Stimulated activated CD8-positive, alpha-beta memory T cell treated with anti-CD3 and anti-CD28 coated beads, Interleukin-7, amount 100 ng/mL, for 4 hours (primary cell): ENCODE measurements at regions not wholly inside any gene's neighbourhood (a gene's known extent, or its start where the extent isn't known, plus 50 kb on each side); places are given as distances from the start of the nearest gene placed in this dataset.
"Not testable (repeated sequence)": the region's sequence is repeated elsewhere in the genome, so short reads cannot be mapped to it uniquely, and the experiment has no call there.

Experiments used
- DNase-seq, 2 donors: peaks; one replicate each; pipeline ENCODE4 v3.0.0-alpha.2; 2020; ENCODE audit warnings: low read depth in 2 of 2

GRCh38 chr9:3773362-3774060 lies 247.7 kb upstream of the RFX3 start:
- no peak for DNase-seq

GRCh38 chr9:3769646-3770045 lies 243.8 kb upstream of the RFX3 start:
- no peak for DNase-seq

- no peak for DNase-seq
Measured at GRCh38 chr9:3768712-3769457, 243.1 kb upstream of the RFX3 start.

DNA sequence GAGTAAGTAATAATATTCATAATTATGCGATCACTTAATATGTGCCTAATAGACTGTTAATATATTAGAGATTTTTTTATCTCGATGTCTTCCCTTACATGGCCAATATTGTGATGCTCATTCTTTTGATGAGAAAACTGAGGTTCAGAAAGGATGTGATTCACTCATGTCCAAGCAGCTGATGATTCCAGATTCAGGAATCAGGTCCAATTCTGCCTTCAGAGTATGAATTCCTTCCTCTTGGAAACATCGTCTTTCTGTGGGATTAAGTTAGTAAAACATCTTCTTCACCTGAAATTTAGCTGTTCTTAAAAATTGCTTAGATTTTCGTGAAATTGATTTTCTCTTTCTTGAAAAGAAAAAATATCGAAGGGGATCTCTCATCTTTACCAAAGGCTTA lies 242.5 kb upstream of the RFX3 start:
- DNase-seq, result no peak

DNA sequence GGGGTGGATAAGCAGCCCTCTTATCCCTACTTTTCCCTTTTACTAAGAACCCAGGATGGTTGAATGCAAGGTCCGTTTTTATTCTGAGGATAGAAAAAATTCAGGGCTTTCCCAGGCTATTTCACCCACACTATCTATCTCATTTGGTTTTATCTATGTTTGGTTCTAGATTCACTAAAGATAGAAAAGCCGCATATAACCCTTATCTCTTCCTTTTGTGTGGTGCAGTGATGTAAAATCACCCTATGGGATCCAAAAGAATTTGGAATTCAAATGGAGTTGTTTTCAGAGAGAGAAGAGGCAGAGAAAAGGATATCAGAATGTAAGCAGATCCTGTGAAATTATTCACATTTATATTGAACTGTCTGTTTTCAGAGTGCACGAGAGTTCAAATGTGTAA lies 236.3 kb upstream of the RFX3 start:
- DNase-seq, result no peak

GRCh38 chr9:3760031-3760430 lies 234.2 kb upstream of the RFX3 start:
- DNase-seq, result no peak

GRCh38 chr9:3758816-3759576 lies 233.2 kb upstream of the RFX3 start:
- no peak for DNase-seq

- no peak for DNase-seq
Measured at GRCh38 chr9:3756071-3756470, 230.3 kb upstream of the RFX3 start.

DNA sequence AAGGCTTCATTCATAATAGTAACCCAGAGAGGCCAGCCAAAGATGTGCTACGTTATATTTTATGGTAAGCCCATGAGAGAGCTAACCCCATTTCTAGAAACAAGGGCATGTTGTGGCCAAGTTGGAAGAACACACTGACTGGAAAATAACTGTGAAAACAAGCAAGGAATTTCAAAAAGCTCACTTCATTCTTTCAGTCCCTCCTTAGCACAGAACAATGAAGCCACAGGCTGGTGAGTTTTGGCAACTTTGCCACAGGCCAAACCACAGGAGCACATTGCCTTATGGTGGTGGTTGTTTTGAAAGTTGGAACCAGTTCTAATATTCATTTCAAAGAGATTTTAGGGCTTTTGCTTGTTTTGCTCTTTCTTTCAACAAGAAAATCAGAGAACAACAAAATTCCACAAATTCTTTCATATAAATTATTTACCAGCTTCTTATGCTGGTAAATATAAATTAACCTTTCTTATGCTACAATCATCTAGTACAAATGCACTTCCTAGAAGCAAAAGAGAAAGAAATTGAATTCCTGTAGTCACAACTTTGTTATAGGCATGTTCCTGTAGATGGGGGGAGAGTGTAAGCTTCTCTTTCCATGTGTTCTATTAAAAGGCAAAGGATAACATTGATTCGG lies 225.4 kb upstream of the RFX3 start:
- DNase-seq, result no peak

- DNase-seq, result no peak
Measured at GRCh38 chr9:3750321-3750720, 224.5 kb upstream of the RFX3 start.

DNA sequence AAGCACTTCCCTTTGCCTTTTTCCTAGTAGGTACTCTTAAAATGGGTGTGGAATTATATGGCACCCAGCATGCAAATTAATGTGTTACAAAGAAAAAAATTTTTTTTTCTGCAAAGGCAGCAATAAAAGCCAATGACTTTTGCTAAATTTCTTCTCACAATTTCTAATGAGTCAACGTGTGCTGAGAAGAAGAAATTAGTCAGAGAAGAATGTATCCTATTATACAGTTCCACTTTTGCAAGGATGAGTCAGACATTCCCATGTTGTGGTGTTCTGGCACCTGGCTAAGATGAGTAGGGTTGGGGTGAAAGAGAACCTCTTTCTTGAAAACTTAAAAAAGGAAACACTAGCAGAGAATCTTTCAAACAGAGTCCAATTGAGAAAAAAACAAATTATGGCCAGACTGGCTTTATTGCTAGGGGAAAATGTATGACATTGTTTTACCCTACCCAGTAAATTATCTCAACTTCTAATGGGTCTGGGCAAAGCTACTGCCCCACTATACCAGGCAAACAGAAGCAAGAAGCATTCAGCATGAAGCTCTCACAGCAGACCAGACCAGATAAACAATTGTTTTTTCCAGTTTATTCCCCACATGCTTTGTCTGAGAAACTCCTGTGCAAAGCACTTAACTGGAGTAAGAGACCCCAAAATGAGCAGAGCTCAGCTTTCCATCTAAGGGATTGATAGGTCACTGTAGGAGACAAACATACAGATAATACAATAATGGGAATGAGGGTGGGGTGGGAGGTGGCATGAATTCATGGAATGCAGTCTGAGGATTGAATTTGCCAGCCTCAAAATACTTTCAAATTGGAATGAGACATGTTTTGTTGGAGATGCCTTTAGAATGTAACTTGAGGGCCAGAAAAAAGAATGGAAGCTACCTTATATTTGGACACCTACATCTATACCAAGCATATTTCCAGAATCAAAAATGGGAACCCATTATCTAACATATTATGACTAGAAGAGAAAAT lies 220.8 kb upstream of the RFX3 start:
- peak in 1 of 2 donors; percentile 5 for DNase-seq

- DNase-seq, result no peak
Measured at GRCh38 chr9:3743901-3744413, 218.2 kb upstream of the RFX3 start.

DNA sequence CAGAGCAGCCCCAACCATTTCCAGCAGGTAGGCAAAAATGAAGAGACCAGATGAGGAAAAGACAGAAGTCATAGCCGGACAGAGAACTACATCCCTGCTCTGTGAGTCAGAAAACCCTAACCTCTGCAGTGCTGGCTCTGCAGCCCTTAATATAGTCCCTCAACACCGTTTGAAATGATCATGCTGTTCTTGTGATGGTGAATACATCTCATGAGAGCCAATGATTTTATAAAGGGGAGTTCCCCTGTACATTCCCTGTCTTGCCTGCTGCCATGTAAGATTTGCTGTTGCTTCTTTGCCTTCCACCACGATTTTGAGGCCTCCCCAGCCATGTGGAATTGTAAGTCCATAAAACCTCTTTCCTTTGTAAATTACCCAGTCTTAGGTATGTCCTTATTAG lies 216.8 kb upstream of the RFX3 start:
- no peak for DNase-seq

GRCh38 chr9:3741729-3742128 lies 215.9 kb upstream of the RFX3 start:
- no peak for DNase-seq

GRCh38 chr9:3740690-3741419 lies 215.1 kb upstream of the RFX3 start:
- no peak for DNase-seq

GRCh38 chr9:3736161-3736560 lies 210.4 kb upstream of the RFX3 start:
- DNase-seq, result no peak

DNA sequence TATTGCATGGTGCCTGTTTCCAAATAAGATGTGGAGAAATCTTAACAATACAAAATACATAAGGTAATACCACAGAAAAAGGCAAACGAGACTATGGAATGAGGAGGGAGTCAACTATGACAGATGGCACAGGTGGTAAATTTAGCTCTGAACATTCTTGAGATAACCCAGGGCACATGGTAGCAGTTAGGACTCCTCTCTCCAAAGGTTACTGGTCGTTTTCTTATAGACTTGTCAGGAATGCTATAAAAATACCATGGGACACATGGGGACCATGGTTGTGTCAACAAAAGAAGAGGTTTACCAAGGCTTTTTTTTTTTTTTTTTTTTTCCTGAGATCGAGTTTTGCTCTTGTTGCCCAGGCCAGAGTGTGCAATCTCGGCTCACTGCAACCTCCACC lies 209.4 kb upstream of the RFX3 start:
- DNase-seq, result no peak

GRCh38 chr9:3733527-3734262 lies 207.9 kb upstream of the RFX3 start:
- not testable (repeated sequence) for DNase-seq

DNA sequence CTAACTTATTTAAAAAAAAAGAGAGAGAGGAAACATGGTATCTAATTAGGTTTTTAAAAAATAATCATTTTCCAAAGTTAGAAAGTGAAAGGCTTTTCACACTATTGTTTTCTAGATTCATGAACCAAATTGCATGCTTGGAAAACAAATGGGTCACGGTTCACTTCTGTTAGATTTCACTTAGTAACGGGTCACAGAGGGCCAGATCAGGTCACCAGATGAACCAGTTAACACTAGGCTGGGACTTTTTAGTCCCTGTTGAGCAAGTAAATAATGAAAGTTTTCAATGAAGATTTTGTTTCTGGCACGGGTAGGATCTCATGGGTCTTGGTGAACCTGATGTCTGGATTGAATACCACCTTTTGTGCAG lies 207.2 kb upstream of the RFX3 start:
- no peak for DNase-seq
